ENCODE measurements at regions not wholly inside any gene's neighbourhood (a gene's known extent, or its start where the extent isn't known, plus 50 kb on each side); places are given as distances from the start of the nearest gene placed in this dataset.
"Not testable (repeated sequence)": the region's sequence is repeated elsewhere in the genome, so short reads cannot be mapped to it uniquely, and the experiment has no call there.

GRCh38 chr14:56449670-56450213 is 129.9 kb upstream of the TMEM260 start:
- Mint-ChIP-seq H3K27me3 (peaks cover 17 to 26% (median 22%) of the 10 kb centered on the region in 3 donors), H3K4me1 (no peaks in the 10 kb centered on the region), H3K4me3 (no peak overlapping the region), H3K9me3 (peaks cover 4 to 26% (median 8%) of the 10 kb centered on the region in 7 donors), H3K36me3 (peaks cover 0 to 5% of the 10 kb centered on the region in 2 donors), H3K27ac (no peak overlapping the region)
- no peak for DNase-seq
- no peak for ATAC-seq (ENCODE audit: low read depth in 2 of 2)

DNA sequence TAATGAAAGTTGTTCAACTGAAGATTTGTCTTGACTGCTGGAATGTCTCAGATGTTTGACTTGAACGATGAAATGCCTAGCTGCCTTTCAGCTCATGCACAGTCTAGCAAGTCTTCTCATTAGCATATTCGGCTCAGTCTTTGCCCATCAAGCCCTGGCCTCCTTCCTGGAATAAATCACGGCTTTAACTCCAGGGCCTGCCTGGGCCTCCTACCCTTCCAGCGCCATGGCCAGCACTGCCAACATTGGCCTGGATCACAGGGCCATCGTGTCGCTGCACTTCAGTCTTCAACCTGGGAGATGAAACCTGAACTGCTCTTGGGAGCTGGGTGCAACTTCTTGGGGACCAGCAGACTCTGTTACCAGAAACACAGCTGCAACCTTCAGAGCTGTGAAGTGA is 126.7 kb upstream of the TMEM260 start:
- Mint-ChIP-seq H3K36me3 (peaks cover 0 to 5% of the 10 kb centered on the region in 2 donors), H3K4me3 (no peak overlapping the region), H3K27me3 (peaks cover 29 to 45% (median 43%) of the 10 kb centered on the region in 3 donors), H3K9me3 (peaks cover 4 to 22% (median 8%) of the 10 kb centered on the region in 7 donors), H3K27ac (no peak overlapping the region), H3K4me1 (no peaks in the 10 kb centered on the region)
- ATAC-seq (ENCODE audit: low read depth in 2 of 2) = no peak
- DNase-seq = no peak

DNA sequence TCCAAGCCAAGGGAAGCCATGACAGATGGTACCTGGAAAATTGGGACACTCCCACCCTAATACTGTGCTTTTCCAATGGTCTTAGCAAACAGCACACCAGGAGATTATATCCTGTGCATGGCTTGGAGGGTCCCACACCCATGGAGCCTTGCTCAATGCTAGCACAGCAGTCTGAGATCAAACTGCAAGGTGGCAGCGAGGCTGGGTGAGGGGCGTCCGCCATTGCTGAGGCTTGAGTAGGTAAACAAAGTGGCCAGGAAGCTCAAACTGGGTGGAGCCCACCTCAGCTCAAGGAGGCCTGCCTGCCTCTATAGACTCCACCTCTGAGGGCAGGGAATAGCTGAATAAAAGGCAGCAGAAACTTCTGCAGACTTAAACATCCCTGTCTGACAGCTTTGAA is 124.9 kb upstream of the TMEM260 start:
- H3K4me1 Mint-ChIP-seq; H3K36me3 Mint-ChIP-seq; H3K4me3 Mint-ChIP-seq; ATAC-seq (ENCODE audit: low read depth in 2 of 2); H3K27ac Mint-ChIP-seq; DNase-seq: not testable (repeated sequence)
- Mint-ChIP-seq H3K9me3 (peaks cover 1 to 12% (median 4%) of the 10 kb centered on the region in 7 donors), H3K27me3 (peaks cover 16 to 36% (median 32%) of the 10 kb centered on the region in 3 donors)

GRCh38 chr14:56460469-56460868 is 119.1 kb upstream of the TMEM260 start:
- H3K27ac Mint-ChIP-seq = no peak overlapping the region
- H3K36me3 Mint-ChIP-seq = no peaks in the 10 kb centered on the region
- H3K9me3 Mint-ChIP-seq = peaks cover 0 to 10% (median 3%) of the 10 kb centered on the region in 7 donors
- peaks cover 20 to 40% (median 29%) of the 10 kb centered on the region in 3 donors for H3K27me3 Mint-ChIP-seq
- DNase-seq = no peak
- no peaks in the 10 kb centered on the region for H3K4me1 Mint-ChIP-seq
- H3K4me3 Mint-ChIP-seq = no peak overlapping the region
- no peak for ATAC-seq (ENCODE audit: low read depth in 2 of 2)

GRCh38 chr14:56461276-56462275 is 118.0 kb upstream of the TMEM260 start:
- H3K9me3 Mint-ChIP-seq = peaks cover 0 to 10% (median 0%) of the 10 kb centered on the region in 7 donors
- peaks cover 11 to 37% (median 21%) of the 10 kb centered on the region in 3 donors for H3K27me3 Mint-ChIP-seq
- no peaks in the 10 kb centered on the region for H3K36me3 Mint-ChIP-seq
- ATAC-seq (ENCODE audit: low read depth in 2 of 2) (no peak), DNase-seq (no peak)
- H3K27ac Mint-ChIP-seq = no peak overlapping the region
- H3K4me1 Mint-ChIP-seq = no peaks in the 10 kb centered on the region
- H3K4me3 Mint-ChIP-seq = no peak overlapping the region

- DNase-seq (no peak), ATAC-seq (ENCODE audit: low read depth in 2 of 2) (no peak)
- H3K27me3 Mint-ChIP-seq = peaks cover 0 to 33% (median 12%) of the 10 kb centered on the region in 3 donors
- H3K36me3 Mint-ChIP-seq = no peaks in the 10 kb centered on the region
- H3K9me3 Mint-ChIP-seq = peaks cover 0 to 7% (median 2%) of the 10 kb centered on the region in 7 donors
- no peaks in the 10 kb centered on the region for H3K4me1 Mint-ChIP-seq
- H3K27ac Mint-ChIP-seq = no peak overlapping the region
- H3K4me3 Mint-ChIP-seq = no peak overlapping the region
Measured at GRCh38 chr14:56463271-56463890, 116.2 kb upstream of the TMEM260 start.

DNA sequence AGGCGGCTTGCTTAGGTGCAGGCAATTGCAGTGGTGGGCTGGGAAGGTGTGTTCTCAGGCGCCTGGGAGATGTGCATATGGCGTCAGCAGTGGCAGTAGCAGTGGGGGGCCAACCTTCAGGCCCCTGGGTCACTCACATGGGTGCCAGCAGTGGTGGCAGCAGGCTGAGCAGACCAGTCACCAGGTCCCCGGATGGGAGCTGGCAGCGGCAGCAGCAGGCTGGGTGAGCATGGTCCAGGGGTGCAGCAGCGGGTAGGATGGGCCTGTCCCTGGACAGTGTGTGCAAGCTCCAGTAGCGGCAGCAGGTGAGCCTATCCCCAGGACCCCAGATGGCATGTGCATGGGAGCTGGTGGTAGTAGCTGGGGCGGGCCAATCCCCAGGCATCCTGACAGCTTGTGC is 108.5 kb upstream of the TMEM260 start:
- DNase-seq (no peak), ATAC-seq (ENCODE audit: low read depth in 2 of 2) (no peak)
- Mint-ChIP-seq H3K9me3 (peaks cover 0 to 7% (median 0%) of the 10 kb centered on the region in 7 donors), H3K36me3 (no peaks in the 10 kb centered on the region), H3K27ac (no peak overlapping the region), H3K4me3 (no peak overlapping the region), H3K27me3 (peaks cover 6 to 15% (median 13%) of the 10 kb centered on the region in 3 donors), H3K4me1 (no peaks in the 10 kb centered on the region)

GRCh38 chr14:56474419-56475022 is 105.1 kb upstream of the TMEM260 start:
- no peak for ATAC-seq (ENCODE audit: low read depth in 2 of 2)
- no peak overlapping the region for H3K27ac Mint-ChIP-seq
- peak; percentile 14 for DNase-seq
- H3K4me1 Mint-ChIP-seq = no peaks in the 10 kb centered on the region
- no peak overlapping the region for H3K4me3 Mint-ChIP-seq
- peaks cover 6 to 21% (median 6%) of the 10 kb centered on the region in 3 donors for H3K27me3 Mint-ChIP-seq
- no peaks in the 10 kb centered on the region for H3K9me3 Mint-ChIP-seq
- no peaks in the 10 kb centered on the region for H3K36me3 Mint-ChIP-seq

GRCh38 chr14:56482310-56482911 is 97.2 kb upstream of the TMEM260 start:
- no peaks in the 10 kb centered on the region for H3K9me3 Mint-ChIP-seq
- H3K27me3 Mint-ChIP-seq = peaks cover 14 to 24% (median 17%) of the 10 kb centered on the region in 3 donors
- no peaks in the 10 kb centered on the region for H3K36me3 Mint-ChIP-seq
- no peak for ATAC-seq (ENCODE audit: low read depth in 2 of 2)
- H3K4me3 Mint-ChIP-seq = no peak overlapping the region
- no peaks in the 10 kb centered on the region for H3K4me1 Mint-ChIP-seq
- no peak overlapping the region for H3K27ac Mint-ChIP-seq
- no peak for DNase-seq

GRCh38 chr14:56487090-56487667 is 92.4 kb upstream of the TMEM260 start:
- no peaks in the 10 kb centered on the region for H3K36me3 Mint-ChIP-seq
- no peak overlapping the region for H3K4me3 Mint-ChIP-seq
- no peaks in the 10 kb centered on the region for H3K9me3 Mint-ChIP-seq
- no peak for DNase-seq
- peaks cover 9 to 32% (median 12%) of the 10 kb centered on the region in 3 donors for H3K27me3 Mint-ChIP-seq
- no peak for ATAC-seq (ENCODE audit: low read depth in 2 of 2)
- no peak overlapping the region for H3K27ac Mint-ChIP-seq
- peaks cover 0 to 4% (median 0%) of the 10 kb centered on the region in 3 donors for H3K4me1 Mint-ChIP-seq

DNA sequence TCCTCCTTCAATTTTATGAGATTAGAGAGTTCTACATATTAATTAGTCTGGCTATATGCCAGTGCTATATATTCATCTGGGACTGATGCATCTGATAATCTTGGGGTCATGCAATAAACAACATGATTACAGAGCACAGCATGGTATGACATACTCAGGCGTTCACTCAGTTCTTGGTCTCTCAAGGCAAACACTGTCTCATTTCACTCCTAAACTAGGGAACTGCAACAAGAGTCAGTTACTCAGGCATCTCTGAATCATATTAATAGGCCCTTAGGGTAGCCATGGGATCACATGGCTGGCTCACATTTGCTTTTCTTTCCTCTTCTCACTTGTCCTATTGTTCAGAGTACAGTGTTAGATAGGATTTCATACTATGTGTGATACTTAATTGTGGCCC is 91.8 kb upstream of the TMEM260 start:
- H3K27me3 Mint-ChIP-seq = peaks cover 7 to 29% (median 9%) of the 10 kb centered on the region in 3 donors
- no peak overlapping the region for H3K27ac Mint-ChIP-seq
- no peak overlapping the region for H3K4me3 Mint-ChIP-seq
- H3K36me3 Mint-ChIP-seq = no peaks in the 10 kb centered on the region
- no peak for ATAC-seq (ENCODE audit: low read depth in 2 of 2)
- no peak for DNase-seq
- H3K4me1 Mint-ChIP-seq = peaks cover 0 to 4% (median 0%) of the 10 kb centered on the region in 3 donors
- H3K9me3 Mint-ChIP-seq = no peaks in the 10 kb centered on the region

DNA sequence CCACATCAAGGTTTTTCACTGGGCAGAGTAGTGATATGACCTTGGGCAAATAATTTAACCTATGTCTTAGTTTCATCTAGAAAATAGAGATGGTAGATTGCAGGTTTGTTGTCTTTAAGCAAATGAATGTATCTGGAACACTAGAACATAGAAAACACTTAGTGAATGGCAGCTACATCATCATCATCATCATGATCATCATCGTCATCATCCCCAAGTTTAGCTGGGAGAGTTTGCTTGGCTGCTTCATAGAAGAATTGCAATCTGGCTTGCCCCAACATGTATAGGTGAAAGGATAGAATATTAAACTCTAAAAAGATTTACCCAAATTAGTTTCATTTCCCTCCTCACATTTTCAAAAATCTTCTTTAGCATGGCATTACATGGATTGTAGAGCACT is 91.3 kb upstream of the TMEM260 start:
- Mint-ChIP-seq H3K27ac (no peak overlapping the region), H3K4me1 (peaks cover 0 to 4% (median 0%) of the 10 kb centered on the region in 3 donors), H3K9me3 (no peaks in the 10 kb centered on the region), H3K4me3 (no peak overlapping the region), H3K36me3 (no peaks in the 10 kb centered on the region), H3K27me3 (peaks cover 2 to 29% (median 7%) of the 10 kb centered on the region in 3 donors)
- ATAC-seq (ENCODE audit: low read depth in 2 of 2) (no peak), DNase-seq (no peak)
